Hepatocyte (in vitro differentiated cells): ENCODE measurements at regions not wholly inside any gene's neighbourhood (a gene's known extent, or its start where the extent isn't known, plus 50 kb on each side); places are given as distances from the start of the nearest gene placed in this dataset.

Experiments
- DNase-seq: peaks from one replicate; pipeline ENCODE4 v3.0.0-alpha.2; 2016; ENCODE audit warnings: low spot score
- H2AFZ ChIP-seq: fragments of 200-600 bp; sonication (generic); 2 replicates; pipeline ENCODE4 v1.6.0; 2016; ENCODE audit warnings: antibody characterized with exemption, mild to moderate bottlenecking
- H3K27ac ChIP-seq: fragments of 200-600 bp; sonication (generic); 2 replicates; pipeline ENCODE4 v1.5.1; 2016; ENCODE audit warnings: mild to moderate bottlenecking
- H3K27me3 ChIP-seq: fragments of 200-600 bp; sonication (generic); 2 replicates; pipeline ENCODE4 v1.6.1; 2016
- H3K36me3 ChIP-seq: fragments of 200-600 bp; sonication (generic); replicated peaks from 2 replicates; pipeline ENCODE4 v1.5.1; 2016; ENCODE audit warnings: low read depth; ENCODE audit not compliant: insufficient read depth
- H3K4me1 ChIP-seq: fragments of 200-600 bp; sonication (generic); 2 replicates; pipeline ENCODE4 v1.5.1; 2016; ENCODE audit warnings: mild to moderate bottlenecking, moderate library complexity; ENCODE audit not compliant: insufficient read depth
- H3K4me2 ChIP-seq: fragments of 200-600 bp; sonication (generic); 2 replicates; pipeline ENCODE4 v1.6.0; 2016
- H3K4me3 ChIP-seq: fragments of 200-600 bp; sonication (generic); 2 replicates; pipeline ENCODE4 v1.5.1; 2016; ENCODE audit warnings: mild to moderate bottlenecking
- H3K79me2 ChIP-seq: fragments of 200-600 bp; sonication (generic); 2 replicates; pipeline ENCODE4 v1.6.0; 2017; ENCODE audit warnings: mild to moderate bottlenecking
- H3K9me2 ChIP-seq: fragments of 200-600 bp; sonication (generic); replicated peaks from 2 replicates; pipeline ENCODE4 v1.6.0; 2017; ENCODE audit warnings: mild to moderate bottlenecking; ENCODE audit not compliant: insufficient read depth
- H3K9me3 ChIP-seq: fragments of 200-600 bp; sonication (generic); 2 replicates; pipeline ENCODE4 v1.5.1; 2016; ENCODE audit warnings: low read depth, mild to moderate bottlenecking
- H4K20me1 ChIP-seq: fragments of 200-600 bp; sonication (generic); 2 replicates; pipeline ENCODE4 v1.6.0; 2016; ENCODE audit warnings: mild to moderate bottlenecking; ENCODE audit not compliant: insufficient read depth, poor library complexity, severe bottlenecking
- EZH2 ChIP-seq: fragments of 200-600 bp; sonication (generic); IDR thresholded peaks from 2 replicates; pipeline ENCODE4 v1.6.1; 2016; ENCODE audit warnings: antibody characterized with exemption, mild to moderate bottlenecking, borderline replicate concordance
- EZH2phosphoT487 ChIP-seq: fragments of 200-600 bp; sonication (generic); IDR thresholded peaks from one replicate; pipeline ENCODE4 v1.6.1; 2018; ENCODE audit warnings: antibody characterized with exemption, mild to moderate bottlenecking, low read depth, moderate library complexity; ENCODE audit not compliant: unreplicated experiment, severe bottlenecking
- WGBS: methylation state at CpG from one replicate; pipeline ENCODE4 v1.1.6; 2016; ENCODE audit warnings: low lambda C conversion rate; ENCODE audit errors: missing lambda C conversion rate; 5-methylcytosine and 5-hydroxymethylcytosine counted together
- TF ChIP-seq, protein P1 (sequence below): fragments of 200-600 bp; sonication (generic); IDR thresholded peaks from 2 replicates; pipeline ENCODE4 v1.5.1; 2016; ENCODE audit warnings: antibody characterized with exemption, mild to moderate bottlenecking; ENCODE audit not compliant: poor library complexity

DNA sequence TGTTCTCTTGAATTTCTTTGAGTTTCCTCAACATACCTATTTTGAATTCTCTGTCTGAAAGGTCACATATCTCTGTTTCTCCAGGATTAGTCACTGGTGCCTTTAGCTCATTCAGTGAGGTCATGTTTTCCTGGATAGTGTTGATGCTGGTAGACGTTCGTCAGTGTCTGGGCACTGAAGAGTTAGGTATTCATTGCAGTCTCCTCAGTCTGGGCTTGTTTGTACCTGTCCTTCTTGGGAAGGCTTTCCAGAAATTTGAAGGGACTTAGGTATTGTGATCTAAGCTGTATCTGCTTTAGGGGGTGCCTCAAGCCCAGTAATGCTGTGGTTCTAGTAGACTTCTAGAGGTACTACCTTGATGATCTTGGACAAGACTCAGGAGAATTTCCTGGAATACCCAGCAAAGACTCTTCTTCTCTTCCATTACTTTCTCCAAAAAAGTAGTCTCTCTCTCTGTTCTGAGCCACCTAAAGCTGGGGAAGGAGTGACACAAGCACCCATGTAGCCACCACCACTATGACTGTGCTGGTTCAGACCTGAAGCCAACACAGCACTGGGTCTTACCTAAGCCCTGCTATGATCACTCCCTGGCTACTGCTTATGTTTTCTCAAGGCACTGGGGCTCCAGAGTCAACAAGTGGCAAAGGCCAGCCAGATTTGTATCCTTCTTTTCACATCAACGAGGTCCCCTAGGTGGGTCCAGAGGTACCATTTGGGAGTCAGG is 852.0 kb downstream of the BCL11A start:
- Histone ChIP-seq H3K27me3 (no peaks in the 10 kb centered on the region), H3K36me3 (no peaks in the 10 kb centered on the region), H3K4me3 (no peak overlapping the region), H3K4me1 (no peaks in the 10 kb centered on the region), H3K27ac (no peak overlapping the region), H3K79me2 (no peaks in the 10 kb centered on the region), H3K4me2 (no peak overlapping the region), H3K9me2 (no peaks in the 10 kb centered on the region), H2AFZ (no peak overlapping the region), H4K20me1 (no peaks in the 10 kb centered on the region), H3K9me3 (no peaks in the 10 kb centered on the region)
- WGBS = 92% methylated on average over 3 of the region's 3 CpGs
- TF ChIP-seq, protein P1, sequence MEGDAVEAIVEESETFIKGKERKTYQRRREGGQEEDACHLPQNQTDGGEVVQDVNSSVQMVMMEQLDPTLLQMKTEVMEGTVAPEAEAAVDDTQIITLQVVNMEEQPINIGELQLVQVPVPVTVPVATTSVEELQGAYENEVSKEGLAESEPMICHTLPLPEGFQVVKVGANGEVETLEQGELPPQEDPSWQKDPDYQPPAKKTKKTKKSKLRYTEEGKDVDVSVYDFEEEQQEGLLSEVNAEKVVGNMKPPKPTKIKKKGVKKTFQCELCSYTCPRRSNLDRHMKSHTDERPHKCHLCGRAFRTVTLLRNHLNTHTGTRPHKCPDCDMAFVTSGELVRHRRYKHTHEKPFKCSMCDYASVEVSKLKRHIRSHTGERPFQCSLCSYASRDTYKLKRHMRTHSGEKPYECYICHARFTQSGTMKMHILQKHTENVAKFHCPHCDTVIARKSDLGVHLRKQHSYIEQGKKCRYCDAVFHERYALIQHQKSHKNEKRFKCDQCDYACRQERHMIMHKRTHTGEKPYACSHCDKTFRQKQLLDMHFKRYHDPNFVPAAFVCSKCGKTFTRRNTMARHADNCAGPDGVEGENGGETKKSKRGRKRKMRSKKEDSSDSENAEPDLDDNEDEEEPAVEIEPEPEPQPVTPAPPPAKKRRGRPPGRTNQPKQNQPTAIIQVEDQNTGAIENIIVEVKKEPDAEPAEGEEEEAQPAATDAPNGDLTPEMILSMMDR = no peak
- TF ChIP-seq EZH2 (no peak), EZH2phosphoT487 (no peak)
- no peak for DNase-seq

DNA sequence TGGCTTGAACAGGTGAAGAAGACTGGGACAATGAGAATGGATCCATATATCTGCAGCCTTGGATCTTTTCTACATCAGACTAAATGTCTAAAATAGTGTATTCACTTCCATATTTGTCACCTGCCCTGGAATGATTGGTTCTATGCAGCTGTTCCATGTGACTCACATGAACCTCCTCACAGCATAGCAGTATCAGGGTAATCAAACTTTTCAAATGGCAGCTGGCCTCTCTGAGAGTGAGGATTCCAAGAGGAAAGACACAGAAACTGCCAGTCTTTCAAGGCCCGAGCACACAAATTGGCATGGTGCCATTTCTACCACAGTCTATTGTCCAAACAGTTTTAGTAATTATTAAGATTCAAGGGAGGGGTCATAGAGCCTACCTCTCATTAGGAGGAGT is 859.3 kb downstream of the BCL11A start:
- TF ChIP-seq EZH2phosphoT487 (no peak), EZH2 (no peak)
- TF ChIP-seq, protein P1 = no peak
- Histone ChIP-seq H4K20me1 (no peaks in the 10 kb centered on the region), H3K79me2 (no peaks in the 10 kb centered on the region), H3K27ac (no peak overlapping the region), H3K4me2 (no peak overlapping the region), H3K4me1 (no peaks in the 10 kb centered on the region), H3K27me3 (no peaks in the 10 kb centered on the region), H3K4me3 (no peak overlapping the region), H3K9me3 (no peaks in the 10 kb centered on the region), H2AFZ (no peak overlapping the region), H3K36me3 (no peaks in the 10 kb centered on the region), H3K9me2 (no peaks in the 10 kb centered on the region)
- 89% methylated on average over 1 of the region's 1 CpG for WGBS
- no peak for DNase-seq

DNA sequence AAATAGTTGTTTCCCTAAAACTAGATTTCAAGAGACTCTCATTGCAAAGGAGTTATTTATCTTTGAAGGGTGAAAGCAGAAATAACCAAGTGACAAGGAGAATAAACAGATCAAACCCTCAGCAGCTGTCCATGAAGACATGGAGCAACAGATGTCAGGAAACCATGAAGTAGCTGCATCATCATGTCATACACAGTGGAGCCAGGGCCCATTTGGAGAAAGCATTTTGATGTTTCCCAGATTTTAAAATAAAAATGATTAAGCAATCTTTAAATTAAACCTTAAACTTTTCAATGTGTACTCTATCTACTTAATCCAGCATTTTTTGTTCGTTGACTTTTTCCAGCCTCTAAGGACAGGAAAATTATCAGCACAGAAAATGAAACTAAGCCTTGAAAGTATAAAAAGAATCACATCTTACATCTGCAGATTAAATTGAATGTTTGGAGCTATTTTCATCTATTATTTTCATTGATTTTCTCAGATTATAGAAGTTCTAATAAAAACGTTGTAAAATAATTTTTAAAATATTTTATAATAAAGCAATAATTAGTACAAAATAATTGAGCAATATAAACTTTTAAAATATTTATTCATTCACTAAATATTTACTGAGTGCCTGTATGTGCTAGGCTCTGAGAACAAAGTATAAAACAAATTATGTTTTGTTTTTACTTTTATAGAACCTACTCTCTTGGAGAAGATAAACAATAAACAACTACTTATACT is 860.1 kb downstream of the BCL11A start:
- DNase-seq = no peak
- H4K20me1 ChIP-seq = no peaks in the 10 kb centered on the region
- H2AFZ ChIP-seq = no peak overlapping the region
- 68% methylated on average over 2 of the region's 2 CpGs for WGBS
- no peaks in the 10 kb centered on the region for H3K9me3 ChIP-seq
- no peak overlapping the region for H3K27ac ChIP-seq
- H3K4me3 ChIP-seq = no peak overlapping the region
- H3K4me1 ChIP-seq = no peaks in the 10 kb centered on the region
- no peaks in the 10 kb centered on the region for H3K27me3 ChIP-seq
- no peaks in the 10 kb centered on the region for H3K9me2 ChIP-seq
- no peak for TF ChIP-seq EZH2phosphoT487
- TF ChIP-seq, protein P1 = no peak
- TF ChIP-seq EZH2 = no peak
- H3K4me2 ChIP-seq = no peak overlapping the region
- H3K36me3 ChIP-seq = no peaks in the 10 kb centered on the region
- H3K79me2 ChIP-seq = no peaks in the 10 kb centered on the region
